Suprapubic skin (tissue), 4 donors: ENCODE measurements at regions not wholly inside any gene's neighbourhood (a gene's known extent, or its start where the extent isn't known, plus 50 kb on each side); places are given as distances from the start of the nearest gene placed in this dataset.

Experiments used
- DNase-seq, 2 donors: peaks; one replicate each; pipeline ENCODE4 v3.0.0-alpha.2; 2019; ENCODE audit warnings: low spot score in 2 of 2
- H3K27ac ChIP-seq: fragments of 200-600 bp; sonication (generic); one replicate; pipeline ENCODE4 v1.5.1; 2019
- H3K27me3 ChIP-seq: fragments of 200-600 bp; sonication (generic); one replicate; pipeline ENCODE4 v1.5.1; 2019
- H3K36me3 ChIP-seq: fragments of 200-600 bp; sonication (generic); one replicate; pipeline ENCODE4 v1.5.1; 2019
- H3K4me1 ChIP-seq: fragments of 200-600 bp; sonication (generic); one replicate; pipeline ENCODE4 v1.5.1; 2019
- H3K4me3 ChIP-seq: fragments of 200-600 bp; sonication (generic); one replicate; pipeline ENCODE4 v1.5.1; 2019; ENCODE audit warnings: mild to moderate bottlenecking
- H3K9me3 ChIP-seq: fragments of 200-600 bp; sonication (generic); one replicate; pipeline ENCODE4 v1.5.1; 2019
- CTCF ChIP-seq, 2 donors: fragments of 200-600 bp in 1 of 2; fragments of 450-650 bp in 1 of 2; sonication (generic) in 1 of 2; IDR thresholded peaks; one replicate each; pipeline ENCODE4 v1.5.1; 2016 to 2019; ENCODE audit warnings: antibody characterized with exemption in 2 of 2, mild to moderate bottlenecking in 1 of 2, moderate library complexity in 1 of 2
- EP300 ChIP-seq: sonication (generic); formaldehyde crosslinking; IDR thresholded peaks from one replicate; pipeline ENCODE4 v1.6.1; 2017; ENCODE audit warnings: antibody characterized with exemption
- POLR2A ChIP-seq, 2 donors: fragments of 450-650 bp; IDR thresholded peaks; one replicate each; pipeline ENCODE4 v1.6.1; 2017; ENCODE audit warnings: antibody characterized with exemption in 2 of 2, mild to moderate bottlenecking in 2 of 2, moderate library complexity in 2 of 2
- POLR2AphosphoS5 ChIP-seq, 3 donors: sonication (generic); formaldehyde crosslinking; IDR thresholded peaks; one replicate each; pipeline ENCODE4 v1.6.1; 2017; ENCODE audit warnings: antibody characterized with exemption in 3 of 3
- WGBS: methylation state at CpG from one replicate; pipeline ENCODE4 v1.1.5; 2018; 5-methylcytosine and 5-hydroxymethylcytosine counted together

GRCh38 chr1:116306840-116307442 lies 66.1 kb upstream of the ATP1A1 start:
- Histone ChIP-seq H3K36me3 (no peaks in the 10 kb centered on the region), H3K4me1 (peaks cover 27% of the 10 kb centered on the region), H3K9me3 (no peaks in the 10 kb centered on the region), H3K4me3 (no peak overlapping the region), H3K27me3 (no peaks in the 10 kb centered on the region), H3K27ac (no peak overlapping the region)
- no peak for TF ChIP-seq EP300
- WGBS: 86% methylated on average over 5 of the region's 5 CpGs
- no peak for DNase-seq

- no peak for DNase-seq
- no peak overlapping the region for H3K4me3 ChIP-seq
Observed at GRCh38 chr1:116308276-116308675, 64.8 kb upstream of the ATP1A1 start.

GRCh38 chr1:116309090-116309870 lies 63.8 kb upstream of the ATP1A1 start:
- Histone ChIP-seq H3K36me3 (no peaks in the 10 kb centered on the region), H3K4me1 (peaks cover 39% of the 10 kb centered on the region), H3K4me3 (no peak overlapping the region), H3K27ac (peak overlapping the region; percentile 72), H3K9me3 (no peaks in the 10 kb centered on the region), H3K27me3 (no peaks in the 10 kb centered on the region)
- no peak for TF ChIP-seq EP300
- no peak for TF ChIP-seq CTCF (IDR thresholded peaks at IDR 0.05)
- TF ChIP-seq POLR2A (IDR thresholded peaks at IDR 0.05): no peak
- TF ChIP-seq POLR2AphosphoS5 (IDR thresholded peaks at IDR 0.05): no peak
- 38% methylated on average over 4 of the region's 7 CpGs for WGBS
- no peak for DNase-seq

More at GRCh38 chr1:116308276-116308675, 64.8 kb upstream of the ATP1A1 start:
- TF ChIP-seq EP300: no peak
- no peak for TF ChIP-seq CTCF (IDR thresholded peaks at IDR 0.05)
- TF ChIP-seq POLR2AphosphoS5 (IDR thresholded peaks at IDR 0.05): no peak
- TF ChIP-seq POLR2A (IDR thresholded peaks at IDR 0.05): no peak
- Histone ChIP-seq H3K27me3 (no peaks in the 10 kb centered on the region), H3K9me3 (no peaks in the 10 kb centered on the region), H3K27ac (no peak overlapping the region), H3K4me1 (peaks cover 39% of the 10 kb centered on the region), H3K36me3 (no peaks in the 10 kb centered on the region)

- Histone ChIP-seq H3K9me3 (no peaks in the 10 kb centered on the region), H3K4me1 (peaks cover 47% of the 10 kb centered on the region), H3K4me3 (no peak overlapping the region), H3K27ac (peak overlapping the region; percentile 72), H3K27me3 (no peaks in the 10 kb centered on the region), H3K36me3 (no peaks in the 10 kb centered on the region)
- no peak for DNase-seq
- TF ChIP-seq POLR2AphosphoS5 (IDR thresholded peaks at IDR 0.05): no peak
- no peak for TF ChIP-seq CTCF (IDR thresholded peaks at IDR 0.05)
- TF ChIP-seq POLR2A (IDR thresholded peaks at IDR 0.05): no peak
- TF ChIP-seq EP300: no peak
- 26% methylated on average over 4 of the region's 4 CpGs for WGBS
Observed at GRCh38 chr1:116310180-116310579, 62.9 kb upstream of the ATP1A1 start.

- TF ChIP-seq EP300 (no peak), CTCF (IDR thresholded peaks at IDR 0.05) (no peak), POLR2A (IDR thresholded peaks at IDR 0.05) (no peak), POLR2AphosphoS5 (IDR thresholded peaks at IDR 0.05) (no peak)
- H3K4me1 ChIP-seq: peaks cover 47% of the 10 kb centered on the region
- no peaks in the 10 kb centered on the region for H3K9me3 ChIP-seq
- no peaks in the 10 kb centered on the region for H3K36me3 ChIP-seq
- WGBS: 89% methylated on average over 9 of the region's 9 CpGs
- H3K27me3 ChIP-seq: no peaks in the 10 kb centered on the region
- no peak for DNase-seq
- H3K27ac ChIP-seq: peak overlapping the region; percentile 72
- H3K4me3 ChIP-seq: no peak overlapping the region
Observed at GRCh38 chr1:116311193-116311592, 61.9 kb upstream of the ATP1A1 start.
